ENCODE measurements at regions not wholly inside any gene's neighbourhood (a gene's known extent, or its start where the extent isn't known, plus 50 kb on each side); places are given as distances from the start of the nearest gene placed in this dataset.
"Not testable (repeated sequence)": the region's sequence is repeated elsewhere in the genome, so short reads cannot be mapped to it uniquely, and the experiment has no call there.

DNA sequence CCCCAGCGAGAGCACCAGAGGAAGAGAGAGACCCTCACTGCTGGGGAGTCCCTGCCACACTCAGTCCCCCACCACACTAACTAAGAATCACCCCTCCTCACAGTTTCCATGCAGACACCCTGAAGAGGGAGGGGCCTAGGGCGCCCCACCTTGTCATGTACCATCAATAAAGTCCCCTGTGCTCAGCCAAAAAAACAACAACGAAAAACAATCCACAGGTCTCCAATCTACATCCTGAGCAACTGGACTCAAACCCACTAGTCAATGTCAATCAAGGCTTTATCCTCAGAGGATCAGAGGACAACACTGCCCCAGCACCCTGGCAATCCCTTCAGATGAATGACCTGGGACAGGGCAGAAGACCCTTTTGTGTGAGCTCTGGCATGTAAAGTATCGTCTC, 210.1 kb upstream of the MSX2 start:
- no peak for DNase-seq (ENCODE audit: low read depth)

DNA sequence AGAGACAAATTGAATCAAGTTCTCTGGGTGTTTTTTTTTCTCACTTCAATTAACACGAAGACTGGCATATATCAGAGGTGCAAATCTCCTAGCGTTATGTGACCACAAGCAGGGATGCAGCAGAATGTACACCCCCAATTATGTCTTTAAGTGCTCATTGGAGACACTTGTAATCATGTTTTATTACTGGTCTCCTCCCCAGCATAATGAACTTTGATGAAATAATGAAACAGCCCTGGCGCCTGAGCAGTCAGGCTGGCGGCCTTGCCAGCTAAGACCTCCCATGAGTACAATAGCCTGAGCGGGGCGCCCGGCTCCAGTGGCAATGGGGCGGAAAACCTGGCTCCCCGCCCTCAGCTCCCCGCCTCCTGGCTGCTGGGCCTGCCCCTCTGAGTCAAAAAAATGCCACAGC, 209.4 kb upstream of the MSX2 start:
- no peak for DNase-seq (ENCODE audit: low read depth)

DNA sequence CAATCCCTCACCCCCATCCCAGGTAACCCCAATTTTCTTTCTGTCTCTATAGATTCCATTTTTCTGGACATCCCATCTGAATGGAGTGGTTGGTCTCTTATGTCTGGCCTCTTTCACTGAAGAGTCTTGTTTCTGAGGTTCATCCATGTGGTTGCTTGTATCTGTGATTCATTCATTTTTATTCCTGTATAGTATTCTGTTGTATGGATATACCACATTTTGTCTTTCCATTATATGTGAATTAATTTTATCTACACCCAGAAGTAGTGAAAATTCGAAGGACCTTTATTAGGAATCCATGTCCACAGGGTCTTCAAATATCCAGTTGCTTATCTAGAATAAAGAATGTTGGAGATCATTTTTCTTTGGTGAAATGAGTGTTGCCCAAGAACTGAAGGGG, 207.6 kb upstream of the MSX2 start:
- no peak for DNase-seq (ENCODE audit: low read depth)

DNA sequence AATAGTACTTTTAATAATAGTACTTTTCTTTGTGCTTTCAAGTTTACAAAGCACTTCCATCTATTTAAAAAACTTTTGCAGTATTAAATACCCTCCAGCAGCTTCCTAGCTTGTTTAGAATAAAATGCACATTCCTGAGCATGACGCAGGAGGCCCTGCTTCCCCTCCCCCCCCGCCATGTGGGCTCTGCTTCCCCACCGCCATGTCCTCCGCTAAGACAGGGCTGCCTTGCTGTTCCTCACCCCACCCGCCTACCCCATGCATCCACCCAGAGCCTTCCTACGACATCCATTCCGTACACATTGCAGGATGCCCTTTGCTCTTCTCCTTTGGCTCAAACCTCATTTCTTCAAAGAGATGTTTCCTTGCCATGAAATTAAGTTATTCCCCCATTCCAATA, 205.9 kb upstream of the MSX2 start:
- DNase-seq (ENCODE audit: low read depth): no peak

DNA sequence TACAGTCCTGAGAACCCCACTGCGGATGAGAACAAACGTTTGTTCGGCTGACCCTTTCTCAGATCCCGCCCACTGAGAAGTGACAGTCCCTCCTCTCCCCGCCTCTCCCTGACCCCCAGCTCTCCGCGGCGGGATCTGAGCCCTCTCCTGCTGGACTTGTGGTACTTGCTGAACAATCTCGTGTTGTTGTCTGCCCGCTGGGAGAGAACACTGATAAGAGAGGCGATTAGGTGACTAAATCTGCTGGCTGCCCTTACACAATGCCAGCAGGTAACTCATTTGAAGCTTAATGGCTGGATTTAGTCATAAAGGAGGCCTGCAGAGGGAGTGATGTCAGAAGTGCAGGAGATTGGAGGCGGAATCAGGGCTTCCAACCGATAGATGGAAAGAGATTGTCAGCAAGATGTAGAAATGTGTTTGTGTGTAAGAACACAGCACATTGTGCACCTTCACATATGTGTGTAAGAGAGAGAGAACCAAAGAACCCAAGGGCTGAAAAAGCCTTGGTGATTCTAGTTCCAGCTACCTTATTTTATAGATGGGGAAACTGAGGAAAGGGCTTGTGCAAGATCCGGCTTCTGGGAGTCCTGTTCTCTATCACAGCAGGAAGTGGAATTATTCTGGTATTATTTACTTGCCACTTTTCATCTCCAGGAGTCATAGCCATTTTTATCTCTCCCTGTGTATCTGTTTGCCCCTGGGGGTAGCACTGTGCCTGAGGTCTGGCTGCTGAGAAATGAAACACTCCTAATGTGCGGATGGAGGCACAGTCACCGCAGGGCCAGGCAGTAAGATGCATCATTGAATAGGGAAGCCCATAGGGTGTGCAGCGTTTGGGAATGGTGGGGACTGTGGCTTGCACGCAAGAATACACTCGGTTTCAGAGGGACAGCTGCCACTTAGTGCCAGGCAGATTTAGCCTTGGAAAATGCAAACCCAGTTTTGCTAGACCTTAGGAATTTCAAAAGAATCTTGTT, 203.7 kb upstream of the MSX2 start:
- no peak for DNase-seq (ENCODE audit: low read depth)

- DNase-seq (ENCODE audit: low read depth): no peak
Measured at GRCh38 chr5:174521449-174521848, 202.9 kb upstream of the MSX2 start.

DNA sequence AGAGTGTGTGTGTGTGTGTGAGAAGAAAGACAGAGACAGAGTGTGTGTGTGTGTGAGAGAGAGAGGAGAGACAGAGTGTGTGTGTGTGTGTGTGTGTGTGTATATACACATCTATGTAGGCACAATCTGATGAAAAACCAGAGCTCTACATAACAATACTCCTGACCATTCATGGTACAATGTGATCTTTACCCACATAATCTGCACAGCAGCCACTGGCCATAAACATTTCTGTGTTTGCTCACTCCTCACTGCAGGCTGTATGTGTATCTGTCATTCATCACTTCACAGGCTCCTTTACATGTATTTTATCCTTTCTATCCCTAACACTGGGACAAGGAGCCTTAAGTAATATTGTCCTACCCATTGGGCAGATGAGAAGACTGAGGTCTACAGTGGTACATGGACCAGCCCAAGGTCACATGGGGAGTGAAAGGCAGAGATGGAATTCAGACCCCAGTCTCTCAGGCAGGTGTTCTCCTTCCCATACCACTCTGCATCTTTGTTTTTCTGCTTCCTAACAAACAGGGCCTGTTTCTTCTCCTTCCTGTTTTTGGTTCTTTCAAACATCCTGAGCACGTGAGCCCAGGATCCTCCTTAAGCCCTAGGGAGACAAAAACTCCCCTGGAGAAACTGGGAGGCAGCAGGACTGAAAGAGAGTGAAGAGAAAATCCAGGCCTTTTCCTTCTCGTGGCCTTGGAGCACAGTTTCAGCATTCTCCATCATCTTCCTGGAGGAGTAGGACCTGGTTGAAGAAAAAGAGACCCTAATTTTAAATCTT, 201.7 kb upstream of the MSX2 start:
- no peak for DNase-seq (ENCODE audit: low read depth)

DNA sequence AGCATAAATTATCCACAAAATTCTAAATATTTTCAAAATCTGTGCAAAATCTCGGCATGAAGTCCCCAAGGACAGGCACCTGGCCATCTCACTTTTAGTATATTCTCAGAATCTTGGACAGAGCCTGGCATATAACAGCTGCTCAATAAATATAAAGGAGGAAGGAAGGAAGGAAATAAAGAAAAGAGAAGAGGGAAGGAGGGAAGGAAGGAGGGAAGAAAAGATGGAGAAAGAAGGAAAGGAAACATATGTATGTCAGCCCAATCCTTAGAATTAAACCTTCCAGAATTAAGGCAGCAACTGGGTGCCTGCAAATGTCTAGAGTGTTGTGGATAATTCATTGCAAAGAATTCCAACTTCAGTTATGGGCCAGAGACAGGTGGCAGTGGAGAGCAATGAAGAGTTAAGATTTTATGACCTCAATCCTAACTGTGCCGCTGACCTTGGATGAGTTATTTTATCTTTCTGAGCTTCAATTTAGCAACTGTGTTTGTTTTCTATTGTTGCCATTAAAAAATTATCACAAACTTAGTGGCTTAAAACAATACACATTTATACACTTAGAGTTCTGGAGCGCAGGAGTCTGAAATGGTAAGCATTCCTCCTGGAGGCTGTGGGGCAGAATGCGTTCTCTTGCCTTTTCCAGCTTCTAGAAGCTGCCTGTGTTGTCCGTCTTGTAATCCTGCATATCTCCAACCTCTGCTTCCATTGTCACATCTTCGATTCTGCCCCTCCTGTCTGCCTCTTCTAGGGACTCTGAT, 200.9 kb upstream of the MSX2 start:
- DNase-seq (ENCODE audit: low read depth): no peak

GRCh38 chr5:174524351-174524750, 200.0 kb upstream of the MSX2 start:
- no peak for DNase-seq (ENCODE audit: low read depth)

- no peak for DNase-seq (ENCODE audit: low read depth)
Measured at GRCh38 chr5:174526177-174526576, 198.2 kb upstream of the MSX2 start.

GRCh38 chr5:174527916-174528540, 196.4 kb upstream of the MSX2 start:
- no peak for DNase-seq (ENCODE audit: low read depth)

GRCh38 chr5:174528821-174529544, 195.4 kb upstream of the MSX2 start:
- no peak for DNase-seq (ENCODE audit: low read depth)

DNA sequence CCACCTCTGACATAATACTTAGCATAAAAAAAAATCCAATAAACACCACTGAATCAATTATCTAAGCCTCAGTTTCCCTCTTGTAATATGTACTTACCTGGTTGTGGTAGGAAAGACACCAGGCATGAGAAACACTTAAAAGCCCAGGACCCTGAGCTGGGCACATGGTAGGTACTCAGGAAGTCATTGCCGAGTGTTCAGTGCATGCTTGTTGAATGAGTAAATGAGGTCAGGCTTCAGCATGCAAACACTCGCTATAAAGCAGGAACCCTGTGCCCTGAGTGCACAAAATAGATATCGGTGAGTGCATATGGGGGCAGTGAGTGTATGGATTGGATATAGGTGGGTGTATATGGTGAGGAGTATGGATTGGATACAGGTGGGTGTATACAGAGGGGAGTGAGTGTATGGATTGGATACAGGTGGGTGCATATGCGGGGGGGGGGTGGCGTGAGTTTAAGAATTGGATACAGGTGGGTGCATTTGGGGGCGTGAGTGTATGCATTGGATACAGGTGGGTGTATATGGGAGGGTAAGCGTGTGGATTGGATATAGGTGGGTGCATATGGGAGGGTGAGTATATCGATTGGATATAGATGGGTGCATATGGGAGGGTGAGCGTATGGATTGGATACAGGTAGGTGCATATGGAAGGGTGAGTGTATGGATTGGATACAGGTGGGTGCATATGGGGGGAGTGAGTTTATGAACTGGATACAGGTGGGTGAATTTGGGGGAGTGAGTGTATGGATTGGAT, 194.3 kb upstream of the MSX2 start:
- no peak for DNase-seq (ENCODE audit: low read depth)

DNA sequence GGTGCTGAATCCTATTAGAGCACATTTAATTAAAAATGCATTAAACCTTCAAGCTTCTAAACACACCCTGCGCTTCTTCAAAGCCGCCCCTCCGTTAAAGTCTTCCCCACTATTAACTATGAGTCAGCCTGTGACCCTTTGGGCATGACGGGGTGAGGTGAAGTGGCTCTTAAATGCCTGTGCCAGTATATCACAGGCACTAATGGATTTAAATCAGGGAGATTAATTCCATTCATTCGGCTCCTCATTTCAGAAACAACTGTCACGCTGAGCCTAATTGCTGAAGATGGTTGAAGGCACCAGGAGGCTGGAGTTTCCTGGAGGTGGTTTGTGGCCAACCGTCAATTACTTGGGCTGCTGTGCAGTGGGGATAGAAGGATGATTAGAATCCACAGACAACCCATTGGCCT, 192.6 kb upstream of the MSX2 start:
- peak; percentile 13 for DNase-seq (ENCODE audit: low read depth)

GRCh38 chr5:174532455-174533453, 191.6 kb upstream of the MSX2 start:
- peak; percentile 94 for DNase-seq (ENCODE audit: low read depth)

DNA sequence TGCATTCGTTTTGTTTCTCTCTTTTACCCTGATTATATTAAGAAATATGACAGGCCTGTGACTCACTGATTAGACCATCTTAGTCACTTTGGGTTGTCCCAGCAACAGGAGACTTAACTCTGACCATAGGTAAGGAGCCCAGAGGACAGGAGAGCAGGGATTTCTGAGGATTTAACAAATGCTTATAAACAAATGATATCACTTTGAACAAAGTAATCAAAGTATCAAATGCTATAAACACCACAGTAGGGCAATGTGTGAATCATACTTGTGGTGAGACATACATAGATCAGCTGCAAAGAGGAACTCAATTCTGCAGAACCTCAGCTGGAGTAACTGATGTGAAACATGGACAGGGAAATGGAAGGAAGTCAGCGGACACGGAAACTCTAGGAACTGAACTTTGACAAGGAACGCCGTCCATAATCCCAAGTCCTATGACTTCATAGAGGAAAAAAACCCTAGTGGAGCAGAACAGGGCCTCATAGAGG, 190.6 kb upstream of the MSX2 start:
- DNase-seq (ENCODE audit: low read depth): peak; percentile 89

- peak; percentile 21 for DNase-seq (ENCODE audit: low read depth)
Measured at GRCh38 chr5:174535669-174536068, 188.7 kb upstream of the MSX2 start.

- not testable (repeated sequence) for DNase-seq (ENCODE audit: low read depth)
Measured at GRCh38 chr5:174539823-174540222, 184.6 kb upstream of the MSX2 start.
